ENCODE measurements at regions not wholly inside any gene's neighbourhood (a gene's known extent, or its start where the extent isn't known, plus 50 kb on each side); places are given as distances from the start of the nearest gene placed in this dataset.

GRCh38 chr2:239459606-239460005 is 58.8 kb upstream of the HDAC4 start:
- DNase-seq, result no peak

GRCh38 chr2:239459056-239459455 is 58.2 kb upstream of the HDAC4 start:
- DNase-seq, result no peak

DNA sequence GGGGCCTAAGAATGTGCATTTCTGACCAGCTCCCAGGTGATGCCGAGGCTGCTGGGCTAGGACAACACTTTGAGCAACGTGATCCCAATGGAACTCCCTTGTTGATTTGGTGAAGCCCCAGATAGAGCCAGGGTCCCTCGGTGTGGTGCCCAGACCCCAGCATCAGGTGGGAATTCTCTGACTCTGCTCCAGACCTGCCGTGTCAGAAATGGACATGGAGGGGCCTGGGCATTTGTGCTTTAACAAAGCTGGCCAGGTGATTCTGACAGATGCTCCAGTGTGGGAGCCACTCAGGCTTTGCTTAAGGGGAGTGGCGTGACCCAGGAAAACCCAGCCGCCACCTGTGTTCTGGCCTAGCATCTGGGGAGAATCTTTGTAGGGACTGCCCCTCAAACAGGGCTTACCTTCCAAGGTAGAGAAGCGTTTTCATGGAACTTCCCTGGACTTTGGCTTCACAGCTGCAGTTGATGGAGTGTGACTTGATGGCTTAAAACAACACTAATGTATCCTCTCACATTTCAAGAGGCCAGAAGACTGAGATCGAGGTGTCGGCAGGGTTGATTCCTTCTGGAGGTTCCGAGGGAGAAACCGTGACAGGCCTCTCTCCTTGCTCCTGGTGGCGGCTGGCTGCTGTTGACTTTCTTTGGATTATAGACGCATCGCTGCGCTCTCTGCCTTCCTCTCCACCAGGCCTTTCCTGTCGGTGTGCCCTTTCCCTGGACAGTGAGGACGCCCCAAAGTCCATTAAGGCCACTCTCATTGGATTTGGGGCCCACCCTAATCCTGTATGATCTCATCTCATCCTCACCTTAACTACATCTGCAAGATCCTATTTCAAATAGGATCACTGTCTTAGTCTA is 57.0 kb upstream of the HDAC4 start:
- no peak for DNase-seq

DNA sequence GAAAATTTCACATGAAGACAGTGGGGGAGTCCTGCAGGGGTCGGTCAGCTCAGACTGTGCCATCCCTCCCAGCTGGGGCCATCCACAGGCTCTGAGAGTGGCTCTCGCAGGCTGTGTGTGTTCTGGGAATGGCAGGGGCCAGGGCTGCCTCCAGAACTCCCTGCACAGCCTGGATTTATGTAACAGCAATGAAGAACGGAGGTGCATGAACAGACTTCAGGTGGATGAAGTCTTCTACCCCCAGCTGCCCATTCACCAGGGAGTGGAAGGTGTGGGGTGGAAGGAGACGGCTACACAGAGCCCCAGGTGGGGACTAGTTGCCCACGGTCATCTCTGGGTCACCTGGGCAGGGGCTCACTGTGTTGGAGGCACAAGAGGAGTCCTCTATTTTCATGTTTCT is 56.1 kb upstream of the HDAC4 start:
- no peak for DNase-seq

GRCh38 chr2:239455436-239456203 is 54.8 kb upstream of the HDAC4 start:
- no peak for DNase-seq

DNA sequence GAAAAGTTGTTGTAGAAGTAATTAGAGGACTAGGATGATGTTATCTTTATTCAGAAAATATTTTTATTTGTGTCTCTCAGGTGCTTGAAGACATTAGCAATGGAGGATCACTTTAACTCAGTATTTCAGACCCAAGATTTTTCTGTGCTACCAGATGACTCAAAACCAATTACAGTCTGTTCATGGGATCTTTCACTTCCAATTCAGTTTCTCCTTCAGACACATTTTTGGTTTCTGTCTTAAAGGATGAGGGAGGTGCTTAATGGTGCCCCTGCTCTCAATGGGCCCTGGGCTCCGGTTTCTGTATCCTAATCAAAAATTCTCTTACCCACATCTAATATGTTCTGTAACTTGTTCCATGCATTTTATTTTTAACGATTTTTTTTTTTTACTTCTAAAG is 53.7 kb upstream of the HDAC4 start:
- DNase-seq, result no peak

All from EL (cell line).